Stomach smooth muscle (tissue), 2 donors: ENCODE measurements at regions not wholly inside any gene's neighbourhood (a gene's known extent, or its start where the extent isn't known, plus 50 kb on each side); places are given as distances from the start of the nearest gene placed in this dataset.
"Not testable (repeated sequence)": the region's sequence is repeated elsewhere in the genome, so short reads cannot be mapped to it uniquely, and the experiment has no call there.

Source experiments
- H3K27ac ChIP-seq: one replicate; pipeline ENCODE4 v1.7.0; 2013; ENCODE audit warnings: mild to moderate bottlenecking, low read length, inconsistent platforms
- H3K27me3 ChIP-seq, 2 donors: one replicate each; pipeline ENCODE4 v1.7.0; 2013; ENCODE audit warnings: low read length in 2 of 2; ENCODE audit not compliant: insufficient read depth in 2 of 2, control insufficient read depth in 1 of 2
- H3K36me3 ChIP-seq, 2 donors: one replicate each; pipeline ENCODE4 v1.7.0; 2013; ENCODE audit warnings: low read length in 2 of 2; ENCODE audit not compliant: control insufficient read depth in 2 of 2, insufficient read depth in 2 of 2
- H3K4me1 ChIP-seq: one replicate; pipeline ENCODE4 v1.7.0; 2013; ENCODE audit warnings: low read length; ENCODE audit not compliant: control insufficient read depth, insufficient read depth
- H3K4me3 ChIP-seq, 2 donors: one replicate each; pipeline ENCODE4 v1.7.0; 2013; ENCODE audit warnings: low read length in 2 of 2
- H3K9ac ChIP-seq, 2 donors: one replicate each; pipeline ENCODE4 v1.7.0; 2013; ENCODE audit warnings: low read length in 2 of 2, mild to moderate bottlenecking in 1 of 2
- H3K9me3 ChIP-seq, 2 donors: one replicate each; pipeline ENCODE4 v1.7.0; 2013; ENCODE audit warnings: low read length in 2 of 2; ENCODE audit not compliant: control insufficient read depth in 2 of 2
- donor health status: healthy.
- donor health status: Pancreatic carcinoma.

DNA sequence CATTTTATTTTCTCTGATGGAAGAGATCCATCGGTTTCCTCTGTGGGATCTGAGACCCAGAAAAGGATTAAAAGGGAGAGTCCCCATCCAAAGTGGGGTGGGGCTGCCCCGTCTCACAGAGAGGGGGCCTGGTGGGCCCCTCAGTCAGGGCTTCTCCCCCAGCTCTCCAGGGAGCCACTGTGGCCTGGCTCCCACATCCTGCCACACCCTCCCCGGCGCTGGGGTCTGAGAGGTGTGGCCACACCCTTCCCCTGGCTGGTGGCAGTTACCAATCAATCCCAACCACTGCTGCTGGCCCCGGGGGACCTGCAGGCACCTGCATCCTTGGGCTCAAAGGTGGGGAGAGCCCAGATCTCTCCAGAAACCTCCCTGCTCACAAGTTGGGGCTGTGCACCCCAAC is 161.8 kb upstream of the IQSEC1 start:
- H3K4me1 ChIP-seq, result no peaks in the 10 kb centered on the region
- peaks cover 7 to 8% of the 10 kb centered on the region in 2 donors for H3K27me3 ChIP-seq

DNA sequence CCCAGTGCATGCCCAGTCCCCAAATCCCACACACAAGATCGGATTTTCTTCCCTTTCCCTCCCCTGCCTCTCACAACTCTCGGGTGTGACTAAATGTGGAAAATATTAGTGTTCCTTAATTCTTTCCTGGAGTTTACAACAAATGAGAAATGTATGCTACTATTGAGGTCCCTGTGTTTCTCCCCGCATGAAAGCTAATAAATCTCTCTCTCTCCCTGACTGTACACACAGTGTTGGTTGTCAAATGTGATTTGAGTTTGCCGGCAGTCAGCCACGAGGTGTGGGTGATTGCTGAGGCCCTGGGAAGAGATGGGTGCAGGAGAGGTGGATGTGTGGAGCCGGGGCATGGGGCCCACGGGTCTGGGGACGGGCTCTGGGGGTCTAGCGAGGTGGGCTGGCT is 161.4 kb upstream of the IQSEC1 start:
- Histone ChIP-seq H3K27ac (no peak overlapping the region), H3K27me3 (peaks cover 7 to 8% of the 10 kb centered on the region in 2 donors), H3K9me3 (no peaks in the 10 kb centered on the region), H3K36me3 (no peaks in the 10 kb centered on the region), H3K4me3 (no peak overlapping the region), H3K9ac (no peak overlapping the region), H3K4me1 (no peaks in the 10 kb centered on the region)

More for the DNA sequence above, 161.8 kb upstream of the IQSEC1 start:
- H3K9ac ChIP-seq, result no peak overlapping the region
- no peaks in the 10 kb centered on the region for H3K9me3 ChIP-seq
- H3K4me3 ChIP-seq, result no peak overlapping the region
- H3K27ac ChIP-seq, result no peak overlapping the region
- no peaks in the 10 kb centered on the region for H3K36me3 ChIP-seq

GRCh38 chr3:13233487-13234485 is 160.6 kb upstream of the IQSEC1 start:
- Histone ChIP-seq H3K4me3 (no peak overlapping the region), H3K27me3 (peaks cover 7 to 14% of the 10 kb centered on the region in 2 donors), H3K9ac (no peak overlapping the region), H3K9me3 (no peaks in the 10 kb centered on the region), H3K4me1 (no peaks in the 10 kb centered on the region), H3K36me3 (no peaks in the 10 kb centered on the region), H3K27ac (no peak overlapping the region)

GRCh38 chr3:13231781-13232666 is 158.8 kb upstream of the IQSEC1 start:
- Histone ChIP-seq H3K36me3 (no peaks in the 10 kb centered on the region), H3K9ac (no peak overlapping the region), H3K4me1 (no peaks in the 10 kb centered on the region), H3K27me3 (peaks cover 4 to 14% of the 10 kb centered on the region in 2 donors), H3K27ac (no peak overlapping the region), H3K4me3 (no peak overlapping the region), H3K9me3 (no peaks in the 10 kb centered on the region)

DNA sequence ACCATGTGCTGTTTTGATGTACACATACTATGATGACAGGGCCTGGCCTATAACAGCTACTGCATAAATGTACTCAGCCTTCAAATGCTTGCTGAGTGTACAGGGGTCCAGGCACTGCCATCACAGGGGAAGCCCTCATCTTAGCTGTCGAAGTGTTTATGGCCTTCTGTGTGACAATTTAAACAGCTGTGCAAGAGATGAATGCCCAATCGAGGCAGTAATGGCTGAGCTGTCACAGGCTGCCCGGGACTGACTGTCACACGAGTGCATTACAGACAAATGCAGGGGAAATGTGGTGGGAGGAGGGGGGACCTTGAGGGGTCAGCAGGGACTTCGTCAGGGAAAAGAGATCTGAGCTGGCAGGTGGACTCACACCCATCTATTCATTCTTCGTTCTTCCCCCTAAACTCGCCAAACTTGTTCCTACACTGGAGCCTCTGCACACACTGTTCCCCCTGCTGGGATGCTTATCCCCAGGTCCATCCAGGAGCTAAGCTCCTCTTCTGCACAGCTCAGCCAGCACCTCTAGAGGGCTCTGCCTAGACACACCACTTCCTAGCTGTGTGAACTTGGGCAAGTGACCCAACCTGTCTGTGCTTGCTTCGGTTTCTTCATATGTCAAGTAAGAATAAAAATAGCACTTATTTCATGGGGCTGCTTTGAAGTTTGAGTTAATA is 156.2 kb upstream of the IQSEC1 start:
- no peaks in the 10 kb centered on the region for H3K4me1 ChIP-seq
- H3K27me3 ChIP-seq, result peaks cover 4 to 9% of the 10 kb centered on the region in 2 donors
- H3K9ac ChIP-seq, result no peak overlapping the region
- H3K27ac ChIP-seq, result no peak overlapping the region
- H3K4me3 ChIP-seq, result no peak overlapping the region
- no peaks in the 10 kb centered on the region for H3K36me3 ChIP-seq
- H3K9me3 ChIP-seq, result no peaks in the 10 kb centered on the region

GRCh38 chr3:13228584-13228983 is 155.4 kb upstream of the IQSEC1 start:
- Histone ChIP-seq H3K4me1 (peaks cover 2% of the 10 kb centered on the region), H3K27me3 (peaks cover 4 to 9% of the 10 kb centered on the region in 2 donors), H3K4me3 (no peak overlapping the region), H3K9ac (no peak overlapping the region), H3K9me3 (no peaks in the 10 kb centered on the region), H3K36me3 (no peaks in the 10 kb centered on the region), H3K27ac (no peak overlapping the region)

DNA sequence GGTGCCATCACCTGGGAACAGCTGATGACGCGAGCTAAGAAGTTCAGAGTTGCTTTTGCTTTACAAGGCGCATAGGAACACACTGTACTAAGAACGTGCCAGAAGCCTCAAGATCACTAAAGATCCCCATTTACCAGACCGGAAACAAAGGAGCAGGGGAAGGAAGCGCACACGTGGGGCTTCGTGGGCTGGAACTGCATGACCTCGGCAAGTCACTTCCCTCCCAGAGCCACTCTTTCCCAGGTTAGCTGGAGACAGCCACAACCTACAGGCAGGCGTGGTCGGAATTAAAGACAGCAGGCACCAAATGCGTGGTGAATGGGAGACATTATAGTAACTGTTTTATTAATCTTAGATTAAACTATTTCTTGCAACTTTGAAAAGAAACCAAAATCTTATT is 154.9 kb upstream of the IQSEC1 start:
- H3K4me3 ChIP-seq, H3K36me3 ChIP-seq, H3K4me1 ChIP-seq, H3K27me3 ChIP-seq, H3K9me3 ChIP-seq, H3K9ac ChIP-seq, H3K27ac ChIP-seq: not testable (repeated sequence)

- no peak overlapping the region for H3K9ac ChIP-seq
- H3K27me3 ChIP-seq, result peaks cover 0 to 6% of the 10 kb centered on the region in 2 donors
- H3K27ac ChIP-seq, result no peak overlapping the region
- no peaks in the 10 kb centered on the region for H3K9me3 ChIP-seq
- H3K36me3 ChIP-seq, result no peaks in the 10 kb centered on the region
- peaks cover 2% of the 10 kb centered on the region for H3K4me1 ChIP-seq
- no peak overlapping the region for H3K4me3 ChIP-seq
These were observed 154.3 kb upstream of the IQSEC1 start for GRCh38 chr3:13227315-13228165.

GRCh38 chr3:13224967-13225366 is 151.7 kb upstream of the IQSEC1 start:
- Histone ChIP-seq H3K27me3 (peaks cover 0 to 6% of the 10 kb centered on the region in 2 donors), H3K27ac (no peak overlapping the region), H3K9ac (no peak overlapping the region), H3K4me3 (no peak overlapping the region), H3K9me3 (no peaks in the 10 kb centered on the region), H3K36me3 (no peaks in the 10 kb centered on the region), H3K4me1 (peaks cover 2% of the 10 kb centered on the region)
